ENCODE measurements at regions not wholly inside any gene's neighbourhood (a gene's known extent, or its start where the extent isn't known, plus 50 kb on each side); places are given as distances from the start of the nearest gene placed in this dataset.

DNA sequence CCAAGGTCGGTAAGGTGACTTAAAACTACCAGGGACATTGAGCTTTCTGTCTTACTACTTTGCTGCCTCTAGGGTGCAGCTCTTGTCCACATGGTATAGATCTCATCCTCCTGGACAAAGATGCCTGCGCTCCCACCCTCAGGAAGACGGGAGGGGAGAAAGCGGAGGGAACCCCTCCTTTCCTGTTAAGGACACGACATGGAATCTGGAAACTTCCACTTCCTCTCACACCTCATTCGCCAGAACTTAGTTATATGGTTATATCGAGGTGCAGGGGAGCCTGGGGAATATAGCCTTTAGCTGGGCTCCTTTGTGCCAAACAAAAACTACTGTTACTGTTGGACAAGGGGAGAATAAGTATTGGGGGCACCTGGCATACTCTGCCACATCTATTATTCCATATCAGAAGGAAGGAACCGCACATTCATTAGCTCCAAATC is 224.3 kb upstream of the TSHZ2 start:
- Histone ChIP-seq H3K27ac (ENCODE audit: low read depth in 1 of 2, low read length in 2 of 2) (no peak overlapping the region), H4K20me1 (ENCODE audit: insufficient read depth, low read length) (no peaks in the 10 kb centered on the region), H3K36me3 (replicated peaks in 1 of 2; ENCODE audit: control insufficient read depth in 1 of 2, insufficient read depth in 2 of 2, low read length in 2 of 2) (no peaks in the 10 kb centered on the region), H3K4me2 (replicated peaks; ENCODE audit: extremely low read depth, low read length, poor library complexity, severe bottlenecking) (no peak overlapping the region), H3K4me3 (replicated peaks in 1 of 3; ENCODE audit: low read depth in 2 of 3, low read length in 3 of 3) (no peak overlapping the region), H3K27me3 (ENCODE audit: control insufficient read depth in 2 of 2, insufficient read depth in 2 of 2, low read length in 2 of 2) (no peaks in the 10 kb centered on the region), H3K4me1 (ENCODE audit: control insufficient read depth in 1 of 2, insufficient read depth in 2 of 2, low read length in 2 of 2) (no peaks in the 10 kb centered on the region), H3K9me3 (replicated peaks in 1 of 2; ENCODE audit: control insufficient read depth in 1 of 2, insufficient read depth in 1 of 2, low read length in 2 of 2) (peaks cover 0 to 2% of the 10 kb centered on the region in 2 donors), H2AFZ (ENCODE audit: insufficient read depth, low read depth, low read length, poor library complexity, severe bottlenecking) (no peak overlapping the region), H3K79me2 (ENCODE audit: insufficient read depth, low read length) (no peaks in the 10 kb centered on the region), H3K9ac (ENCODE audit: insufficient read depth, low read length, poor library complexity, severe bottlenecking) (no peak overlapping the region)
- 60% methylated on average over 2 of the region's 8 CpGs for WGBS (ENCODE audit: insufficient coverage)
- Mint-ChIP-seq H3K27me3 (ENCODE audit: low read depth in 3 of 3) (peaks cover 0 to 3% (median 2%) of the 10 kb centered on the region in 3 donors), H3K9me3 (peaks cover 0 to 7% (median 1%) of the 10 kb centered on the region in 7 donors), H3K27ac (no peak overlapping the region), H3K36me3 (no peaks in the 10 kb centered on the region), H3K4me3 (no peak overlapping the region), H3K4me1 (no peaks in the 10 kb centered on the region)
- intact Hi-C loops (cut with micrococcal nuclease): no loop called here
- TF ChIP-seq, protein P1, sequence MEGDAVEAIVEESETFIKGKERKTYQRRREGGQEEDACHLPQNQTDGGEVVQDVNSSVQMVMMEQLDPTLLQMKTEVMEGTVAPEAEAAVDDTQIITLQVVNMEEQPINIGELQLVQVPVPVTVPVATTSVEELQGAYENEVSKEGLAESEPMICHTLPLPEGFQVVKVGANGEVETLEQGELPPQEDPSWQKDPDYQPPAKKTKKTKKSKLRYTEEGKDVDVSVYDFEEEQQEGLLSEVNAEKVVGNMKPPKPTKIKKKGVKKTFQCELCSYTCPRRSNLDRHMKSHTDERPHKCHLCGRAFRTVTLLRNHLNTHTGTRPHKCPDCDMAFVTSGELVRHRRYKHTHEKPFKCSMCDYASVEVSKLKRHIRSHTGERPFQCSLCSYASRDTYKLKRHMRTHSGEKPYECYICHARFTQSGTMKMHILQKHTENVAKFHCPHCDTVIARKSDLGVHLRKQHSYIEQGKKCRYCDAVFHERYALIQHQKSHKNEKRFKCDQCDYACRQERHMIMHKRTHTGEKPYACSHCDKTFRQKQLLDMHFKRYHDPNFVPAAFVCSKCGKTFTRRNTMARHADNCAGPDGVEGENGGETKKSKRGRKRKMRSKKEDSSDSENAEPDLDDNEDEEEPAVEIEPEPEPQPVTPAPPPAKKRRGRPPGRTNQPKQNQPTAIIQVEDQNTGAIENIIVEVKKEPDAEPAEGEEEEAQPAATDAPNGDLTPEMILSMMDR (IDR thresholded peaks at IDR 0.05): no peak
- no peak for DNase-seq

DNA sequence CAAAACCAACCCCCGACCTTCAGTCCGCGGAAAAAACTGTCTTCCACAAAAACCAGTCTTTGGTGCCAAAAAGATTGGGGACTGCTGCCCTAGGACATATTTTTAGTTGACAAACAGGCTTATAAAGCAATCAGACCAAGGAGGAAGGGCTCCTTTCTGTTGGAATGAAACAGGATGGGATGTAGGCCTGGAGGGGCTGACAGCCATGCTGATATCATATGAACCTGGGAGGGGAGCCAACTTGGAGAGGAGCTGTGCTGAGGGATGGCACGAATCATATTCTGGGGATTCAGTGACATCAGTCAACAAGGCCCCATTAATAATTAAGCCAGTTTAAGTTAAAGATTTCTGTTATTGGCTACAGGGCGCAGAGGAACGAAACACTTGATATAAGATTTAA is 225.4 kb upstream of the TSHZ2 start:
- Mint-ChIP-seq H3K4me1 (no peaks in the 10 kb centered on the region), H3K27me3 (ENCODE audit: low read depth in 3 of 3) (peaks cover 0 to 3% (median 2%) of the 10 kb centered on the region in 3 donors)

More for the DNA sequence above, 225.4 kb upstream of the TSHZ2 start:
- Histone ChIP-seq H3K27me3 (ENCODE audit: control insufficient read depth in 2 of 2, insufficient read depth in 2 of 2, low read length in 2 of 2) (no peaks in the 10 kb centered on the region), H3K9me3 (replicated peaks in 1 of 2; ENCODE audit: control insufficient read depth in 1 of 2, insufficient read depth in 1 of 2, low read length in 2 of 2) (no peaks in the 10 kb centered on the region), H3K4me3 (replicated peaks in 1 of 3; ENCODE audit: low read depth in 2 of 3, low read length in 3 of 3) (no peak overlapping the region), H4K20me1 (ENCODE audit: insufficient read depth, low read length) (no peaks in the 10 kb centered on the region), H3K9ac (ENCODE audit: insufficient read depth, low read length, poor library complexity, severe bottlenecking) (no peak overlapping the region), H3K79me2 (ENCODE audit: insufficient read depth, low read length) (no peaks in the 10 kb centered on the region), H3K27ac (ENCODE audit: low read depth in 1 of 2, low read length in 2 of 2) (no peak overlapping the region), H2AFZ (ENCODE audit: insufficient read depth, low read depth, low read length, poor library complexity, severe bottlenecking) (no peak overlapping the region), H3K4me2 (replicated peaks; ENCODE audit: extremely low read depth, low read length, poor library complexity, severe bottlenecking) (no peak overlapping the region), H3K4me1 (ENCODE audit: control insufficient read depth in 1 of 2, insufficient read depth in 2 of 2, low read length in 2 of 2) (no peaks in the 10 kb centered on the region), H3K36me3 (replicated peaks in 1 of 2; ENCODE audit: control insufficient read depth in 1 of 2, insufficient read depth in 2 of 2, low read length in 2 of 2) (no peaks in the 10 kb centered on the region)
- Mint-ChIP-seq H3K36me3 (no peaks in the 10 kb centered on the region), H3K4me3 (no peak overlapping the region), H3K27ac (no peak overlapping the region), H3K9me3 (peaks cover 0 to 6% (median 1%) of the 10 kb centered on the region in 7 donors)
- WGBS (ENCODE audit: insufficient coverage): 100% methylated on average over 2 of the region's 6 CpGs
- TF ChIP-seq, protein P1 (IDR thresholded peaks at IDR 0.05): no peak
- intact Hi-C loops (cut with micrococcal nuclease): no loop called here
- no peak for DNase-seq

All from CD14-positive monocyte (primary cell).